ENCODE measurements at regions not wholly inside any gene's neighbourhood (a gene's known extent, or its start where the extent isn't known, plus 50 kb on each side); places are given as distances from the start of the nearest gene placed in this dataset.
"Not testable (repeated sequence)": the region's sequence is repeated elsewhere in the genome, so short reads cannot be mapped to it uniquely, and the experiment has no call there.

DNA sequence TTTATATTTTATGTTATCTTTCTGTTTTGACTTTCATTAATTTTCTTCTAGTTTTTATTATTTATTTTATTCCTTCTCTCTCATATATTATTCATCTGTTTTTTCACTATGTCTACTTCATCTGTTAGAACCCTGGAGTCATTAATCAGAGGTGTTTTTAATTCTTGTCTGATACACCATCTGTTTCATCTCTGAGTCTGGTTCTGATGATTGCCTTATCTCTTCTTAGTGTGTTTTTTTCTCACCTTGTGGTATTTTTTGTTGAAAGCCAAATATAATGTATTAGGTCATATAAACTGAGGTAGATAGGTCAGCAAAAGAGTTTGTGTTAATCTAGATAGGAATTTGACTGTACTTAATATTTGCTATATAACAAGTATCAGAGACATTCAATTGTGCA, 1005.7 kb upstream of the NCAM2 start:
- DNase-seq (ENCODE audit: low spot score) = no peak
- intact Hi-C loops (cut with DNase I) = no loop called here

- intact Hi-C loops (cut with DNase I) = no loop called here
- DNase-seq (ENCODE audit: low spot score) = no peak
Observed at GRCh38 chr21:19993268-19993667, 1004.9 kb upstream of the NCAM2 start.

DNA sequence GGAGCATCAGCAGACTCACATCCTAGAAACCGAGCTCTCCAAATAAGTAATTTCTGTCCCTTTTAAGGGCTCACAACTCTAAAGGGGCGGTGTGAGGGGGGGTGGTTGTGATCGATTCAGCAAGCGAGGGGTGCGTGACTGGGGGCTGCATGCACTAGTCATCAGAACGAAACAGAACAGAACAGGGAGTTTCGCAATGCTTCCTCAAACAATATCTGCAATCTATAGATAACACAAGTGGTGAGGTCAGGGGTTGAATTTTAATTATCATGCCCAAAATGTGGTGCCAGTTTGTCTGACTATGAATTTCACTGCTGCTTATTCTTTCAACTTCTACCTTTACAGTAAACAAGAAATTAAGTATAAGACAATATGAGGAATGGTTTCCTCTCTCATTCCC, 1003.0 kb upstream of the NCAM2 start:
- intact Hi-C loops (cut with DNase I) = no loop called here
- DNase-seq (ENCODE audit: low spot score) = no peak

GRCh38 chr21:19998453-19998852, 999.8 kb upstream of the NCAM2 start:
- intact Hi-C loops (cut with DNase I) = no loop called here
- no peak for DNase-seq (ENCODE audit: low spot score)

- intact Hi-C loops (cut with DNase I) = no loop called here
- DNase-seq (ENCODE audit: low spot score) = no peak
Observed at GRCh38 chr21:19999369-20000272, 998.6 kb upstream of the NCAM2 start.

- DNase-seq (ENCODE audit: low spot score) = no peak
Observed at GRCh38 chr21:20004367-20004766, 993.8 kb upstream of the NCAM2 start.

DNA sequence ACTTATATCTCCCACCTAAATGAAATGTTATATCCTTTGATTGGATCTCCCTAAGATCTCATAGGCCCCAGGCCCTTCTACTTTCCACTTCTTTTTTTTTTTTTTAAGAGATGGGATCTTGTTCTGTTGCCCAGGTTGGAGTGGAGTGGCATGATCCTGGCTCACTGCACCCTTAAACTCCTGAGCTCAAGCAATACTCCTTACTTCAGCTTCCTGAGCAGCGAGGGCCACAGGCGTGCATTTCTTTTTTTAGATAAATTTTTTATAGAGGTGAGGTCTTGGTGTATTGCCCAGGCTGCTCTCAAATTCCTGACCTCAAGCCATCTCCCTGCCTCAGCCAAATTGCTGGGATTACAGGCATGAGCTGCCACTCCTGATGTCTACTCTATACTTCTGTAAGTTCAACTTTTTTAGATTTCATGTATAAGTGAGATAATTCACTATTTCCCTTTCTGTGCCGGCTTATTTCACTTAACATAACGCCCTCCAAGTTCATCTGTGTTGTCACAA, 987.5 kb upstream of the NCAM2 start:
- DNase-seq (ENCODE audit: low spot score) = no peak
- intact Hi-C loops (cut with DNase I) = no loop called here

More at GRCh38 chr21:20004367-20004766, 993.8 kb upstream of the NCAM2 start:
- intact Hi-C loops (cut with DNase I) = no loop called here

GRCh38 chr21:20013851-20014250, 984.4 kb upstream of the NCAM2 start:
- intact Hi-C loops (cut with DNase I) = no loop called here
- DNase-seq (ENCODE audit: low spot score) = no peak

DNA sequence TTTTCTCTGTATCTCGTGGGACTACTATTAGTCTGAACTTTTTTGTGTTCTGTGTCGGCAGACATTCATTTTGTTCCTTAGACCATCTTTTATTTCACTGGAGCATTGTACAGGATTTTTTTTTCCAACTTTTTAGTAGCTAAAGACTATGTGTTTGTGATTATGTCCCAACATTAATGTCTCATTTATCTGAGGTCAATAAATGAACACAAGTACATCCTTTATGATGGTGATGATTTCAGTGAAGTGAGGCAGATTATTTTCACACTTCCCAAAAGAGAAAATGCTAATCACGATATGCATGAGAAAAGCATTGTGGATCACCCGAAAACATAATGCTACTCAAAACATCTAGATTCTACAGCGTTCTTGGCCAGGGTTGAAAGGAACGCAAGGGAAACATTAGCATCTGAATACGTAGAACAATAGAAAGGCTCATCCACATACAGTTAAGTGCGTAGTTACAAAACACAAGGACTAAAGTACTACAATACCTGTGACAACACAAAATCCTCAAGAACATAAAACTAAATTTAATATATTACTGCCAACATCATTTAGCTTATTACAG, 981.7 kb upstream of the NCAM2 start:
- no peak for DNase-seq (ENCODE audit: low spot score)
- intact Hi-C loops (cut with DNase I) = no loop called here

DNA sequence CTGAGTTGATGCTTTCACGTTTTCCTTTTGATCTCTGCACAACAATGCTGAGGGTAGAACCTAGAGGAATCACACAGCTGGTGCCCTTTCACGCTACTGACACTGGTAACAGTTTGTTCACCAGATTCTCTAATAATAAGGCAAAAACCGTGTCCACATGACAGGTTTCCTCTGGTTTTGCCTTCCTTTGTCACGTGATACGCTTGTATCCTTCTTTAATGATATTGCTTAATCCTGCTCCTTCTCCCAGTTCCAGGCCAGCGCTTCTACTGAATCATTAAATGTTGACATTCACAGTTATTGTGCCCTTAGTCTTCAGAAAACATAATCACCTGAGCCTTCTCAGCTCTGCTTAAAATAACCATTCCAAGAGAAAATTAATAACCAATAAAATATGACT, 978.2 kb upstream of the NCAM2 start:
- intact Hi-C loops (cut with DNase I) = no loop called here

DNA sequence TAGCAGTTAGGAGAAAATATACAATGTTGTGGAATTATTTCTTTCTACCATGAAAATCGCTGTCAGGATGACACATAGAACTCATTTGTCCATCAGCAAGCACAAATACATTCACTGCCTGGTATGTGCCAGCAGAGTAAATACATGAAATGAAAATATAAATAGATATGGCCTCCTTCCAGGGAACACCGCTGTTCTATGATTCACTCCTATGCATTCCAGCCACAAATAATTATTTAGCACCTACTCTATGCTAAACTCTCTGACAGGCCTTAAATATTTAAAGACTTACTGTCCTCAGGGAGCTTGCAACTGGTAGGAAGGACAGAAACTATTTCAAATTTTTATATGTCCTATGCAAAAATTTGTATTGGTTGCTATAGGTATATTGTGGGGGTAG, 975.0 kb upstream of the NCAM2 start:
- DNase-seq (ENCODE audit: low spot score) = no peak
- intact Hi-C loops (cut with DNase I) = no loop called here

More for the DNA sequence above, 978.2 kb upstream of the NCAM2 start:
- no peak for DNase-seq (ENCODE audit: low spot score)

DNA sequence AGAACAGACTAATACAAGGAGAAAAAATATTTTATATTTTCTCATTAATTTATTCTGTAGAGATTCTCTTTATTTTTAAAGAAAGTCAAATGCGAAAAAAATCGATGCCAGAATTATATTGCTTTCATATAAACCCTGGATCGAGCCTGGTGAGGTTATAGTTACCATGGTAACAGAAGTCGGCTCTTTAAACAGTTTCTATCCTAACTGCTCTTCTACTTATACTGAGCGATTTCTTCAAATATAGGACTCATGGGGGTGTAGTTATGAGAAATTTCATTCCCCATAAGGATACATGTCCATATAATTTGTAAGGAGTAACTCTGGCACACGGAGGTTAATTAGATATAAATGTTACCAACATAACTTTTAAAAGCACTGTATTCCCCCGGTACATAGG, 973.5 kb upstream of the NCAM2 start:
- no peak for DNase-seq (ENCODE audit: low spot score)
- intact Hi-C loops (cut with DNase I) = no loop called here

GRCh38 chr21:20026543-20026942, 971.7 kb upstream of the NCAM2 start:
- DNase-seq (ENCODE audit: low spot score) = no peak
- intact Hi-C loops (cut with DNase I) = no loop called here

GRCh38 chr21:20030390-20030789, 967.8 kb upstream of the NCAM2 start:
- no peak for DNase-seq (ENCODE audit: low spot score)
- intact Hi-C loops (cut with DNase I) = no loop called here

DNA sequence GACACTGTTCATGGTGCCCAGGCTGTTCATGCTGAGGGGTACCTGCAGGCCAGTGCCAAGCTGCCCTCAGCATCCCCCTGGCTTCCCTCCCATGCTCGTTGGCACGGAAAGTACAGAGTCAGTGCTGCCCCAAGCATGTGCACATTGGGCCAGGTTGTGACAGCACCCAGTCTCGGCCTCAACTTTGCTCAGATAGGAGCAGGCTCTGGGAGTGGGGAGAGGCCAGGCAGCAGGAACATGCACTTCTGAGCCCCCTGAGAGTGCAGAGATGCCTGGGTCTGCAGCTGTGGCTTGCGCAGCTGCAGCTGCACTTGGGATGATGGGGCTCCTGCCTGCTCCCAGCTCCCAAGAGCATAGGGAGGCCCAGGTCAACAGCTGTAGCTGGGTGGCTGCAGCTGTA, 966.4 kb upstream of the NCAM2 start:
- intact Hi-C loops (cut with DNase I) = no loop called here
- DNase-seq (ENCODE audit: low spot score) = no peak

DNA sequence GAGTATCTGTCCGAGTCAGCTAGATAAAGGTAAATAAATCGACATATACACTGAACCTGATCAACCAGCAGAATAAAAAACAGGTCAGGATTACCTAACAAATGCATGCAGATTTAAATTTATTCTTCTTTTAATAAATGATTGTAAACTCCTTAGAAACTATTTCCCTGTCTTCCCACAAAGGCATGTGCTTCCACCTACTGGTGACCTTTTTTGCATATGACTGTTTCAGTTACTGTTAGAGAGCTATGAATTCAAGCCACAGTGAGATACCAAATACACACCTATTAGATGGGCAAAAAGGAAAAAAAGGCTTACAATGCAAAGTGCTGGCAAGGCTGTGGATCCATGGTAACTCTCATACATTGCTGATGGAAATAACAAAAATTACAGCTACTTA, 957.4 kb upstream of the NCAM2 start:
- intact Hi-C loops (cut with DNase I) = no loop called here

DNA sequence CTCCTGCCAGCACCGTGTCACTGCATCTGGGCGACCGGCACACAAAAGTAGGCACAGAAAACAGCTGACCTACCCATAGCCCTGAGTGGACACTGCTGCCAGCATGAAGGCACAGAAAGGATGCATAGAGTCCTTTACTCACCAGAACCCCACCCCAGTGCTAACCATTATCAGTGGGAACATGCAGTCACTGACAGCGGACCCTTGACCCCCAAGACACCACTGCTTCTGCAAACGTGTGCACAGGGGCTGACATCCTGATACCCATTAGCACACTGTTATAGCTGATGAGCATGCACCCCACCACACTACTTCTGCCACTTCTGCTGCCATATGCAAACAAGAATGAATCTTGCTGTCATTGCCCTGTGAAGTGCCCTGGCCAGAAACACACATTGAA, 953.0 kb upstream of the NCAM2 start:
- intact Hi-C loops (cut with DNase I) = no loop called here
- DNase-seq (ENCODE audit: low spot score) = no peak

More for the DNA sequence above, 957.4 kb upstream of the NCAM2 start:
- no peak for DNase-seq (ENCODE audit: low spot score)

DNA sequence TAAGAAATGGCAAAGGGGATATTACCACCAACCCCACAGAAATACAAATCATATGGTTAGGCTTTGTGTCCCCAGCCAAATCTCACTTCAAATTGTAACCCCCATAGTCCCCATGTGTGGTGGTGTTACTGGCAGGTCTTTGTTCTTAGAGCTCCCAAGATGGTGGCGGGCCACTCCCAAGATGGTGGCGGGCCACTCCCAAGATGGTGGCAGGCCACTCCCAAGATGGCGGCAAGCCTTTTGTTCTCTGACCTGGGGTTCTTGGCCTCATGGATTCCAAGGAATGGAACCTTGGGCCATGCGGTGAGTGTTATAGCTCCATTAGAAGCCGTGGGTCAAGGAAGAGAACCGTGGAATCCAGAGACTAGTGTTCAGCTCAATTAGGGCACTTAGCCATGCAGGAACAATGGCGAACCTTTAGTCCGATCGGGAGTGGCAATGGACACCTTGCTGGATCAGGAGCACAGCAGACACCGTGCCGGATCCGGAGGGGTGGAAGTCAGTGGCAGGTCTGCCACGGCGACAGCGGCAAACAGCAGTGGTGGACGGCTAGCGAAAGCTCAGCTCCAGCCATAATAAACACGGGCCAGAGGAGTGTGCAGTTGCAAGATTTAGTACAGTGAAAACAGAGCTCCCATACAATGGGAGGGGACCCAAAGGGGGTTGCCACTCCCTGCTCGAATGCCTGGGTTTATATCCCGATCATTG, 949.9 kb upstream of the NCAM2 start:
- intact Hi-C loops (cut with DNase I); DNase-seq (ENCODE audit: low spot score): not testable (repeated sequence)

DNA sequence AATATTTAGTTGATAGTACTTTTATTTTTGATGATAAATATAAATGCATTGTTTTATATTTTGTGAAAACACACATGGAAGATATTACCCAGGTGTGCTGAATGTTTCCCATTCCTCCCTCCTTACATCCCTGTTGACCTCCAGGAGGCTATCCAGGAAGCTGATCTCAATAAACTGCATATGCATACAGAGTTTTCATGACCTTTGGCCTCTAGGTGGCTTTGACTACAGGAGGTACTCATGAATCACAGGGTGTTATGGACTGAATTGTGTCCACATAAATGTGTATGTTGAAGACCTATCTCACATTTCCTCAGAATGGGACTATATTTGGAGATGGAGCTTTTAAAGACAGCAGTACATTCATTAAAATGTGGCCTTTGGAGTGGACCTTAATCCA, 914.9 kb upstream of the NCAM2 start:
- DNase-seq (ENCODE audit: low spot score) = no peak
- intact Hi-C loops (cut with DNase I) = no loop called here

GRCh38 chr21:20083925-20084324, 914.3 kb upstream of the NCAM2 start:
- intact Hi-C loops (cut with DNase I) = no loop called here
- DNase-seq (ENCODE audit: low spot score) = no peak

DNA sequence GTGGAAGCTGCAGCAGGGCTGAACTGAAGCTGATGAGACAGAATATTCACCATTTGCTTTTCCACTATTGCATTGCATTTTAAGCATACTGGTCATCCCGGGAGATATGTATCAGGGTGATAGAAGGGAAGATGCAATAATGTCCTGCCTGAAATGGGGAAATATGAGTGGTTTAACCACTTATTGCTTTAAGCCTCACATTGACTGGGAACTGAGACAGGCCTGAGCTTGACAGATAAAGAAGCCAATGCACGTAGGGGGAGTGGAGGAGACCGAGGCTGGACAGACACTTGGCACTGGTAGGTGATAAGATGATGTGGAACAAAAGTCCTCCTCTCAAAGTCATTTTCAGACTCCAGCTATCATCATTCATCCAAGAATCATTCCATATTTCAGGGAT, 911.7 kb upstream of the NCAM2 start:
- intact Hi-C loops (cut with DNase I) = no loop called here
- no peak for DNase-seq (ENCODE audit: low spot score)

All from cardiac septum (tissue), 1 donor.